ENCODE measurements at regions not wholly inside any gene's neighbourhood (a gene's known extent, or its start where the extent isn't known, plus 50 kb on each side); places are given as distances from the start of the nearest gene placed in this dataset.

GRCh38 chr15:31824024-31824423, 206.3 kb upstream of the CHRNA7 start:
- no peak overlapping the region for H2AFZ ChIP-seq (ENCODE audit: low read depth, low read length)
- TF ChIP-seq EZH2 (IDR thresholded peaks at IDR 0.05; ENCODE audit: insufficient read depth, low read length) (no peak), CTCF (IDR thresholded peaks at IDR 0.05; ENCODE audit: insufficient read depth, low read depth, low read length) (no peak)
- Mint-ChIP-seq H3K9me3 (ENCODE audit: unreplicated experiment) (peaks cover 2% of the 10 kb centered on the region), H3K36me3 (ENCODE audit: low read depth, unreplicated experiment) (peaks cover 2% of the 10 kb centered on the region), H3K4me1 (ENCODE audit: low read depth, unreplicated experiment) (no peaks in the 10 kb centered on the region), H3K4me3 (ENCODE audit: unreplicated experiment) (no peak overlapping the region), H3K27me3 (ENCODE audit: low read depth, unreplicated experiment) (peaks cover 3% of the 10 kb centered on the region), H3K27ac (ENCODE audit: unreplicated experiment) (no peak overlapping the region)
- H3K4me2 ChIP-seq (ENCODE audit: low read length): no peak overlapping the region
- no peak overlapping the region for H3K9ac ChIP-seq (ENCODE audit: low read length)
- H3K9me3 ChIP-seq (ENCODE audit: insufficient read depth, low read depth, low read length): no peaks in the 10 kb centered on the region
- no peak for FAIRE-seq
- H4K20me1 ChIP-seq (ENCODE audit: insufficient read depth, low read length): no peaks in the 10 kb centered on the region
- no peak overlapping the region for H3K27ac ChIP-seq (ENCODE audit: low read depth, low read length)
- no peaks in the 10 kb centered on the region for H3K36me3 ChIP-seq (ENCODE audit: insufficient read depth, low read length)
- H3K4me1 ChIP-seq (ENCODE audit: insufficient read depth, low read length): no peaks in the 10 kb centered on the region
- no peaks in the 10 kb centered on the region for H3K79me2 ChIP-seq (ENCODE audit: insufficient read depth, low read length)
- H3K4me3 ChIP-seq (ENCODE audit: insufficient read depth, low read depth, low read length): no peak overlapping the region
- H3K27me3 ChIP-seq (ENCODE audit: insufficient read depth, low read length): no peaks in the 10 kb centered on the region
- DNase-seq (ENCODE audit: low read depth): no peak

- TF ChIP-seq CTCF (IDR thresholded peaks at IDR 0.05; ENCODE audit: insufficient read depth, low read depth, low read length) (no peak), EZH2 (IDR thresholded peaks at IDR 0.05; ENCODE audit: insufficient read depth, low read length) (no peak)
- H2AFZ ChIP-seq (ENCODE audit: low read depth, low read length): no peak overlapping the region
- peaks cover 8% of the 10 kb centered on the region for H3K4me1 Mint-ChIP-seq (ENCODE audit: low read depth, unreplicated experiment)
- no peak for FAIRE-seq
- H3K27me3 ChIP-seq (ENCODE audit: insufficient read depth, low read length): no peaks in the 10 kb centered on the region
- H3K9ac ChIP-seq (ENCODE audit: low read length): no peak overlapping the region
- H3K4me2 ChIP-seq (ENCODE audit: low read length): no peak overlapping the region
- no peak overlapping the region for H3K27ac ChIP-seq (ENCODE audit: low read depth, low read length)
- H3K4me3 ChIP-seq (ENCODE audit: insufficient read depth, low read depth, low read length): no peak overlapping the region
- H3K4me1 ChIP-seq (ENCODE audit: insufficient read depth, low read length): no peaks in the 10 kb centered on the region
- no peak for DNase-seq (ENCODE audit: low read depth)
- H3K36me3 ChIP-seq (ENCODE audit: insufficient read depth, low read length): no peaks in the 10 kb centered on the region
- H3K79me2 ChIP-seq (ENCODE audit: insufficient read depth, low read length): no peaks in the 10 kb centered on the region
- no peaks in the 10 kb centered on the region for H4K20me1 ChIP-seq (ENCODE audit: insufficient read depth, low read length)
- H3K9me3 ChIP-seq (ENCODE audit: insufficient read depth, low read depth, low read length): no peaks in the 10 kb centered on the region
- H3K27me3 Mint-ChIP-seq (ENCODE audit: low read depth, unreplicated experiment): no peaks in the 10 kb centered on the region
- peaks cover 4% of the 10 kb centered on the region for H3K36me3 Mint-ChIP-seq (ENCODE audit: low read depth, unreplicated experiment)
- H3K9me3 Mint-ChIP-seq (ENCODE audit: unreplicated experiment): peaks cover 4% of the 10 kb centered on the region
- no peak overlapping the region for H3K27ac Mint-ChIP-seq (ENCODE audit: unreplicated experiment)
- H3K4me3 Mint-ChIP-seq (ENCODE audit: unreplicated experiment): no peak overlapping the region
Measured at GRCh38 chr15:31828594-31828993, 201.7 kb upstream of the CHRNA7 start.

- TF ChIP-seq CTCF (IDR thresholded peaks at IDR 0.05; ENCODE audit: insufficient read depth, low read depth, low read length) (no peak), EZH2 (IDR thresholded peaks at IDR 0.05; ENCODE audit: insufficient read depth, low read length) (no peak)
- H3K27me3 Mint-ChIP-seq (ENCODE audit: low read depth, unreplicated experiment): no peaks in the 10 kb centered on the region
- Histone ChIP-seq H3K4me3 (ENCODE audit: insufficient read depth, low read depth, low read length) (no peak overlapping the region), H3K9me3 (ENCODE audit: insufficient read depth, low read depth, low read length) (no peaks in the 10 kb centered on the region), H3K9ac (ENCODE audit: low read length) (no peak overlapping the region), H3K27me3 (ENCODE audit: insufficient read depth, low read length) (no peaks in the 10 kb centered on the region), H3K4me2 (ENCODE audit: low read length) (no peak overlapping the region), H3K36me3 (ENCODE audit: insufficient read depth, low read length) (no peaks in the 10 kb centered on the region), H3K79me2 (ENCODE audit: insufficient read depth, low read length) (no peaks in the 10 kb centered on the region), H4K20me1 (ENCODE audit: insufficient read depth, low read length) (no peaks in the 10 kb centered on the region), H3K27ac (ENCODE audit: low read depth, low read length) (no peak overlapping the region), H3K4me1 (ENCODE audit: insufficient read depth, low read length) (no peaks in the 10 kb centered on the region), H2AFZ (ENCODE audit: low read depth, low read length) (no peak overlapping the region)
- H3K4me1 Mint-ChIP-seq (ENCODE audit: low read depth, unreplicated experiment): peaks cover 8% of the 10 kb centered on the region
- H3K4me3 Mint-ChIP-seq (ENCODE audit: unreplicated experiment): no peak overlapping the region
- no peak for FAIRE-seq
- H3K9me3 Mint-ChIP-seq (ENCODE audit: unreplicated experiment): peaks cover 4% of the 10 kb centered on the region
- H3K36me3 Mint-ChIP-seq (ENCODE audit: low read depth, unreplicated experiment): peaks cover 3% of the 10 kb centered on the region
- no peak overlapping the region for H3K27ac Mint-ChIP-seq (ENCODE audit: unreplicated experiment)
- no peak for DNase-seq (ENCODE audit: low read depth)
Measured at GRCh38 chr15:31830591-31830990, 199.7 kb upstream of the CHRNA7 start.
